ENCODE measurements at regions not wholly inside any gene's neighbourhood (a gene's known extent, or its start where the extent isn't known, plus 50 kb on each side); places are given as distances from the start of the nearest gene placed in this dataset.
"Not testable (repeated sequence)": the region's sequence is repeated elsewhere in the genome, so short reads cannot be mapped to it uniquely, and the experiment has no call there.

GRCh38 chrX:42023122-42023521, 99.8 kb upstream of the CASK start:
- H3K4me1 ChIP-seq (ENCODE audit: control insufficient read depth, insufficient read depth, low read length): peaks cover 11% of the 10 kb centered on the region

GRCh38 chrX:42022158-42022557, 98.8 kb upstream of the CASK start:
- H3K4me1 ChIP-seq (ENCODE audit: control insufficient read depth, insufficient read depth, low read length): peaks cover 10% of the 10 kb centered on the region
- H3K9me3 ChIP-seq (ENCODE audit: control insufficient read depth, low read length): no peaks in the 10 kb centered on the region
- H3K9ac ChIP-seq (ENCODE audit: low read length): no peak overlapping the region
- no peak overlapping the region for H3K4me3 ChIP-seq (ENCODE audit: low read length)
- H3K27me3 ChIP-seq (ENCODE audit: control insufficient read depth, insufficient read depth, low read length): no peaks in the 10 kb centered on the region
- H3K36me3 ChIP-seq (ENCODE audit: control insufficient read depth, insufficient read depth, low read length): no peaks in the 10 kb centered on the region

More at GRCh38 chrX:42023122-42023521, 99.8 kb upstream of the CASK start:
- Histone ChIP-seq H3K36me3 (ENCODE audit: control insufficient read depth, insufficient read depth, low read length) (no peaks in the 10 kb centered on the region), H3K9me3 (ENCODE audit: control insufficient read depth, low read length) (no peaks in the 10 kb centered on the region), H3K27me3 (ENCODE audit: control insufficient read depth, insufficient read depth, low read length) (no peaks in the 10 kb centered on the region), H3K4me3 (ENCODE audit: low read length) (no peak overlapping the region), H3K9ac (ENCODE audit: low read length) (no peak overlapping the region)

DNA sequence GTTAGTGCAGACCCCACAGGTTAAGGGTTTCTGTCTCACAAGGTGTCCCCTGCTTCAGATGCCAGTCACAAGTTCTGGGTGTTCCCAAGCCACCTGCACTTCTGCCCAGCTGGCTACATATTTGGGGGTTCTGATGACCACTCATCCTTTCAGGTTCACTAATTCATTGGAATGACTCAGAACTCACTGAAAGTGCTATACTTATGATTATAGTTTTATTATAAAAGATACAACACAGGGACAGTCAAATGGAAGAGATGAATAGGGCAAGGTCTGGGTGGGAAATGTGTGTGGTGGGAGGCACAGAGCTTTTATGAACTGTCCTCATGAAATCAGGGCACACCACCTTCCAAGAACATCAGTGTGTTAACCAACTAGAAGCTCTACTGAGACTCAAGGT, 97.7 kb upstream of the CASK start:
- no peaks in the 10 kb centered on the region for H3K27me3 ChIP-seq (ENCODE audit: control insufficient read depth, insufficient read depth, low read length)
- no peaks in the 10 kb centered on the region for H3K9me3 ChIP-seq (ENCODE audit: control insufficient read depth, low read length)
- no peaks in the 10 kb centered on the region for H3K4me1 ChIP-seq (ENCODE audit: control insufficient read depth, insufficient read depth, low read length)
- no peak overlapping the region for H3K4me3 ChIP-seq (ENCODE audit: low read length)
- H3K9ac ChIP-seq (ENCODE audit: low read length): no peak overlapping the region
- H3K36me3 ChIP-seq (ENCODE audit: control insufficient read depth, insufficient read depth, low read length): no peaks in the 10 kb centered on the region

DNA sequence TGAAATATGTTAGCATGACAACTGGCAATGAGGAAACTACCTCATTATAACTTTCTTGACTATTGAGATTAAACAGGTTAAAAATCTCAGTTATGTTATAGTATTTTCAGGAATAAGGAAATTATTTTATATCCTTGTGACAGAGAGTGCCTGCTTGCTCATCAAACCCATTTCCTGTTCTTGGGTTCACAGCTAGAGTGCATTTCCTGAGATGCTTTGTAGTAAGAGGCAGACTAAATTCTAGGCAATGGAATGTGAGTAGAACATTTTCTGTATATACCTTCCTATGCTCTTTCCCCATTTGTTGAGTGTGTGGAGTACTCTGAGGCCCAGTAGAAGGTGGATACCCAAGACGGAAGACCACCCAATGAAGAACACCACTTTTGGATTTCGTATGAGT, 96.9 kb upstream of the CASK start:
- H3K4me1 ChIP-seq (ENCODE audit: control insufficient read depth, insufficient read depth, low read length): no peaks in the 10 kb centered on the region
- H3K27me3 ChIP-seq (ENCODE audit: control insufficient read depth, insufficient read depth, low read length): no peaks in the 10 kb centered on the region
- no peaks in the 10 kb centered on the region for H3K36me3 ChIP-seq (ENCODE audit: control insufficient read depth, insufficient read depth, low read length)
- no peak overlapping the region for H3K4me3 ChIP-seq (ENCODE audit: low read length)
- H3K9me3 ChIP-seq (ENCODE audit: control insufficient read depth, low read length): no peaks in the 10 kb centered on the region
- H3K9ac ChIP-seq (ENCODE audit: low read length): no peak overlapping the region

GRCh38 chrX:42017971-42018370, 94.6 kb upstream of the CASK start:
- H3K9ac ChIP-seq (ENCODE audit: low read length): no peak overlapping the region
- H3K4me1 ChIP-seq (ENCODE audit: control insufficient read depth, insufficient read depth, low read length): no peaks in the 10 kb centered on the region
- no peaks in the 10 kb centered on the region for H3K36me3 ChIP-seq (ENCODE audit: control insufficient read depth, insufficient read depth, low read length)
- H3K4me3 ChIP-seq (ENCODE audit: low read length): no peak overlapping the region
- H3K9me3 ChIP-seq (ENCODE audit: control insufficient read depth, low read length): no peaks in the 10 kb centered on the region
- H3K27me3 ChIP-seq (ENCODE audit: control insufficient read depth, insufficient read depth, low read length): no peaks in the 10 kb centered on the region

DNA sequence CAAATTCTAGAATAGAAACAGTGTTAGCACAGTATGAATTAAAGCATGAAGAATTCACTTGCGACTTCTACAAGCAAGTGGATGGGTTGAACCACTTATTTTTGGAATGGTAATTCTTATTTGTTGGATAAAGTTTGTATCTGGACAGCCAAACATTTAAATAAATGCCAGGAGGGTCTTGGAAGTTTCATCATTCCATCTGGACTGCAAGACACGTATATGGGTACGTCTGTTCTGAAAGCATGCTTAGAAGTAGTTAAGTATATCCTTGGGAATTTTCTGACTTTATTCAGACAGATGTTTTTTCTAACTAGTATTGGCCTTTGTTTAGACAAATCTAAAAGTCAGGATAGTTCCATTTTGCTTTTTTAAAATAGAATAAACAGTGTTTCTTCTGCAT, 77.5 kb upstream of the CASK start:
- Histone ChIP-seq H3K9me3 (ENCODE audit: control insufficient read depth, low read length) (no peaks in the 10 kb centered on the region), H3K36me3 (ENCODE audit: control insufficient read depth, insufficient read depth, low read length) (no peaks in the 10 kb centered on the region), H3K9ac (ENCODE audit: low read length) (no peak overlapping the region), H3K4me3 (ENCODE audit: low read length) (no peak overlapping the region), H3K27me3 (ENCODE audit: control insufficient read depth, insufficient read depth, low read length) (no peaks in the 10 kb centered on the region), H3K4me1 (ENCODE audit: control insufficient read depth, insufficient read depth, low read length) (no peaks in the 10 kb centered on the region)

- Histone ChIP-seq H3K36me3 (ENCODE audit: control insufficient read depth, insufficient read depth, low read length) (no peaks in the 10 kb centered on the region), H3K9me3 (ENCODE audit: control insufficient read depth, low read length) (no peaks in the 10 kb centered on the region), H3K27me3 (ENCODE audit: control insufficient read depth, insufficient read depth, low read length) (no peaks in the 10 kb centered on the region), H3K9ac (ENCODE audit: low read length) (no peak overlapping the region), H3K4me3 (ENCODE audit: low read length) (no peak overlapping the region), H3K4me1 (ENCODE audit: control insufficient read depth, insufficient read depth, low read length) (no peaks in the 10 kb centered on the region)
Measured at GRCh38 chrX:41984628-41985027, 61.3 kb upstream of the CASK start.

GRCh38 chrX:41982953-41983352, 59.6 kb upstream of the CASK start:
- Histone ChIP-seq H3K27me3 (ENCODE audit: control insufficient read depth, insufficient read depth, low read length) (no peaks in the 10 kb centered on the region), H3K9me3 (ENCODE audit: control insufficient read depth, low read length) (no peaks in the 10 kb centered on the region), H3K4me1 (ENCODE audit: control insufficient read depth, insufficient read depth, low read length) (no peaks in the 10 kb centered on the region), H3K36me3 (ENCODE audit: control insufficient read depth, insufficient read depth, low read length) (no peaks in the 10 kb centered on the region), H3K9ac (ENCODE audit: low read length) (no peak overlapping the region), H3K4me3 (ENCODE audit: low read length) (no peak overlapping the region)

- Histone ChIP-seq H3K36me3 (ENCODE audit: control insufficient read depth, insufficient read depth, low read length) (no peaks in the 10 kb centered on the region), H3K9me3 (ENCODE audit: control insufficient read depth, low read length) (no peaks in the 10 kb centered on the region), H3K4me1 (ENCODE audit: control insufficient read depth, insufficient read depth, low read length) (no peaks in the 10 kb centered on the region), H3K4me3 (ENCODE audit: low read length) (no peak overlapping the region), H3K9ac (ENCODE audit: low read length) (no peak overlapping the region), H3K27me3 (ENCODE audit: control insufficient read depth, insufficient read depth, low read length) (no peaks in the 10 kb centered on the region)
Measured at GRCh38 chrX:41981481-41982013, 58.2 kb upstream of the CASK start.

- H3K9me3 ChIP-seq (ENCODE audit: control insufficient read depth, low read length); H3K27me3 ChIP-seq (ENCODE audit: control insufficient read depth, insufficient read depth, low read length); H3K4me1 ChIP-seq (ENCODE audit: control insufficient read depth, insufficient read depth, low read length); H3K4me3 ChIP-seq (ENCODE audit: low read length); H3K36me3 ChIP-seq (ENCODE audit: control insufficient read depth, insufficient read depth, low read length); H3K9ac ChIP-seq (ENCODE audit: low read length): not testable (repeated sequence)
Measured at GRCh38 chrX:41974677-41975076, 51.3 kb upstream of the CASK start.

- Histone ChIP-seq H3K9ac (ENCODE audit: low read length) (no peak overlapping the region), H3K4me3 (ENCODE audit: low read length) (no peak overlapping the region), H3K27me3 (ENCODE audit: control insufficient read depth, insufficient read depth, low read length) (no peaks in the 10 kb centered on the region), H3K4me1 (ENCODE audit: control insufficient read depth, insufficient read depth, low read length) (no peaks in the 10 kb centered on the region), H3K36me3 (ENCODE audit: control insufficient read depth, insufficient read depth, low read length) (no peaks in the 10 kb centered on the region), H3K9me3 (ENCODE audit: control insufficient read depth, low read length) (no peaks in the 10 kb centered on the region)
Measured at GRCh38 chrX:41973208-41973607, 49.9 kb upstream of the CASK start.

Measured in mucosa of stomach (tissue), 1 donor.